PC-3 (cell line): ENCODE measurements at regions not wholly inside any gene's neighbourhood (a gene's known extent, or its start where the extent isn't known, plus 50 kb on each side); places are given as distances from the start of the nearest gene placed in this dataset.

ENCODE experiments used
- CTCF ChIP-seq: fragments of 300-600 bp; sonication (generic); conservative IDR thresholded peaks from 2 replicates; pipeline ENCODE4 v1.5.1; 2017; ENCODE audit warnings: antibody characterized with exemption, low read depth, mild to moderate bottlenecking, low read length
- EZH2 ChIP-seq: fragments of 300-600 bp; sonication (generic); IDR thresholded peaks from one replicate; pipeline ENCODE4 v1.6.1; 2017; ENCODE audit warnings: antibody characterized with exemption, mild to moderate bottlenecking, low read length; ENCODE audit not compliant: unreplicated experiment

GRCh38 chr14:84555493-84555892 lies 974.5 kb upstream of the FLRT2 start:
- TF ChIP-seq EZH2: no peak
- TF ChIP-seq CTCF: no peak
